ENCODE measurements at regions not wholly inside any gene's neighbourhood (a gene's known extent, or its start where the extent isn't known, plus 50 kb on each side); places are given as distances from the start of the nearest gene placed in this dataset.

GRCh38 chr15:29418931-29419330 lies 149.3 kb upstream of the NSMCE3 start:
- no peaks in the 10 kb centered on the region for H3K27me3 Mint-ChIP-seq
- no peak overlapping the region for H3K27ac Mint-ChIP-seq
- ATAC-seq (replicated peaks) (no peak), DNase-seq (no peak)
- H3K36me3 Mint-ChIP-seq = no peaks in the 10 kb centered on the region
- H3K4me1 Mint-ChIP-seq = no peaks in the 10 kb centered on the region
- no peak overlapping the region for H3K4me3 Mint-ChIP-seq
- H3K9me3 Mint-ChIP-seq = peaks cover 0 to 5% of the 10 kb centered on the region in 2 donors

GRCh38 chr15:29418178-29418577 lies 148.6 kb upstream of the NSMCE3 start:
- no peaks in the 10 kb centered on the region for H3K4me1 Mint-ChIP-seq
- H3K4me3 Mint-ChIP-seq = no peak overlapping the region

GRCh38 chr15:29411299-29411698 lies 141.7 kb upstream of the NSMCE3 start:
- H3K27me3 Mint-ChIP-seq = no peaks in the 10 kb centered on the region
- DNase-seq (no peak), ATAC-seq (replicated peaks) (no peak)
- H3K36me3 Mint-ChIP-seq = no peaks in the 10 kb centered on the region
- no peaks in the 10 kb centered on the region for H3K4me1 Mint-ChIP-seq
- H3K9me3 Mint-ChIP-seq = no peaks in the 10 kb centered on the region
- H3K4me3 Mint-ChIP-seq = no peak overlapping the region
- no peak overlapping the region for H3K27ac Mint-ChIP-seq

More at GRCh38 chr15:29418178-29418577, 148.6 kb upstream of the NSMCE3 start:
- H3K27ac Mint-ChIP-seq = no peak overlapping the region
- no peaks in the 10 kb centered on the region for H3K36me3 Mint-ChIP-seq
- DNase-seq (no peak), ATAC-seq (replicated peaks) (no peak)
- H3K9me3 Mint-ChIP-seq = peaks cover 0 to 5% of the 10 kb centered on the region in 2 donors
- no peaks in the 10 kb centered on the region for H3K27me3 Mint-ChIP-seq

GRCh38 chr15:29410338-29410737 lies 140.7 kb upstream of the NSMCE3 start:
- Mint-ChIP-seq H3K27ac (no peak overlapping the region), H3K27me3 (no peaks in the 10 kb centered on the region), H3K4me1 (no peaks in the 10 kb centered on the region), H3K4me3 (no peak overlapping the region), H3K36me3 (no peaks in the 10 kb centered on the region), H3K9me3 (no peaks in the 10 kb centered on the region)
- DNase-seq (no peak), ATAC-seq (replicated peaks) (no peak)

- DNase-seq (no peak), ATAC-seq (replicated peaks) (no peak)
- no peaks in the 10 kb centered on the region for H3K36me3 Mint-ChIP-seq
- H3K4me1 Mint-ChIP-seq = no peaks in the 10 kb centered on the region
- peaks cover under 1 to 2% of the 10 kb centered on the region in 2 donors for H3K27me3 Mint-ChIP-seq
- no peak overlapping the region for H3K27ac Mint-ChIP-seq
- no peaks in the 10 kb centered on the region for H3K9me3 Mint-ChIP-seq
- no peak overlapping the region for H3K4me3 Mint-ChIP-seq
Measured at GRCh38 chr15:29409890-29410289, 140.3 kb upstream of the NSMCE3 start.

DNA sequence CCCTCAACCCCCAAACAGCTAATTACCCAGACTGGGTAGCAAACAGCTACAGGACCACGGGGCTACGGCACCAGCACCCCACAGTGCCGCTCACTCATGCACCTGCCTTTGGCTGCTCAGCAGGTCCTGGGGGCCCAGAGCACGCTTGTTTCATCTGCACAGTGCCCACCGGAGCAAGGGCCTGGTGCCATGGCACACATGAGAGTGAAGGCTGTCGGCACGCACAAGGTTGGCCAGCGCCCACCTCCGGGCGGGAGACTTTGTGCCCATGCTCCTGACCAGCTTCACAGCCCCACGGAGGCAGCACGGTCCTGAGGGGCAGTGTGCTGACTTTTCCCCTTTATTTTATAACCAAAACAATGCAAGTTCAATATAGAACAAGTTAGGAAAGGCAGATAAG lies 135.9 kb upstream of the NSMCE3 start:
- Mint-ChIP-seq H3K4me1 (peaks cover 0 to 2% of the 10 kb centered on the region in 2 donors), H3K9me3 (no peaks in the 10 kb centered on the region), H3K27ac (no peak overlapping the region), H3K4me3 (no peak overlapping the region), H3K36me3 (no peaks in the 10 kb centered on the region), H3K27me3 (peaks cover 11 to 14% of the 10 kb centered on the region in 2 donors)
- no peak for DNase-seq
- ATAC-seq (replicated peaks) = no peak

DNA sequence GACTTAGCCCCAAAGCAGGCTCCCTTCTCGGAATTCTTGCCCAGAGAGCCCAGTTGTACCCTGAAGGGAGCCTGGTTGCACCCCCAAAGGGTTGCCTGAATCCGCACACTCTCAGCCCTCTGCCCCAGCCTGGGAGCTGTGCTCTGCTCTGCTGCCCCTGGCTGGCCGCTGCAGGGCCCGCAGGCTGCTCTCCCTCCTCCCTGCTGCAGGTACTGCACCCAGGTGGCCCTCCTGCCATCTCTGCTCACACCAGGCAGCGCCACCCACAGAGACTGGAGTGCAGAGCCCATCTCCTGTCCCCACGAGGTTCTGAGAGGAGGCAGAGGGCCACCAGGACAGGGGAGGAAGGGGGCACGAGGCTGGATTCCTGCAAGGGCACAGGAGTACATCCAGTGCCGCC lies 134.2 kb upstream of the NSMCE3 start:
- DNase-seq (no peak), ATAC-seq (replicated peaks) (no peak)
- peaks cover 0 to 4% of the 10 kb centered on the region in 2 donors for H3K4me1 Mint-ChIP-seq
- H3K27ac Mint-ChIP-seq = no peak overlapping the region
- no peaks in the 10 kb centered on the region for H3K36me3 Mint-ChIP-seq
- H3K9me3 Mint-ChIP-seq = no peaks in the 10 kb centered on the region
- no peak overlapping the region for H3K4me3 Mint-ChIP-seq
- H3K27me3 Mint-ChIP-seq = peaks cover 12 to 14% of the 10 kb centered on the region in 2 donors

- Mint-ChIP-seq H3K27me3 (peaks cover 14 to 19% of the 10 kb centered on the region in 2 donors), H3K27ac (no peak overlapping the region), H3K36me3 (no peaks in the 10 kb centered on the region), H3K4me1 (peaks cover 5% of the 10 kb centered on the region in 2 donors), H3K4me3 (no peak overlapping the region), H3K9me3 (no peaks in the 10 kb centered on the region)
- no peak for ATAC-seq (replicated peaks)
- DNase-seq = no peak
Measured at GRCh38 chr15:29401644-29402043, 132.0 kb upstream of the NSMCE3 start.

DNA sequence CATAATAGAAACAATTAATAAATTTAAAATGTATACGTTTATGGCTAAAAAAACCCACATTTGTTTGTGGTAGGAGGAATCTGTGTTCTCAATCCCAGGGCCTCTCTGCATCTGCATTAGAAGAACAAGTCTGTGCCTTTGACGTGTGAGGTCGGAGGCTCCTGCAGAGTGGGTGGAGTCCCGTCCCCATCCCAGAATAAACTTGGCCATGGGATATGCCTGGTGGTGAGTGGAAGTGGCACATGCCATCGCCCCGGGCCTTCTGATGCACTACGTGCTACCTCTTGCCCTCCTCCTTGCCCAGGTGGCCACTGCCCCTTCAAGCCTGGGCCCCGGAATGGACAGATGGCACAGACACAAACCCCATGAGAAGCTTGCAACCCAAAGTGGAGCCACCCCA lies 131.1 kb upstream of the NSMCE3 start:
- DNase-seq (no peak), ATAC-seq (replicated peaks) (no peak)
- peaks cover 19 to 20% of the 10 kb centered on the region in 2 donors for H3K27me3 Mint-ChIP-seq
- H3K4me1 Mint-ChIP-seq = peaks cover 5% of the 10 kb centered on the region in 2 donors
- no peaks in the 10 kb centered on the region for H3K36me3 Mint-ChIP-seq
- no peaks in the 10 kb centered on the region for H3K9me3 Mint-ChIP-seq
- H3K27ac Mint-ChIP-seq = no peak overlapping the region
- no peak overlapping the region for H3K4me3 Mint-ChIP-seq

DNA sequence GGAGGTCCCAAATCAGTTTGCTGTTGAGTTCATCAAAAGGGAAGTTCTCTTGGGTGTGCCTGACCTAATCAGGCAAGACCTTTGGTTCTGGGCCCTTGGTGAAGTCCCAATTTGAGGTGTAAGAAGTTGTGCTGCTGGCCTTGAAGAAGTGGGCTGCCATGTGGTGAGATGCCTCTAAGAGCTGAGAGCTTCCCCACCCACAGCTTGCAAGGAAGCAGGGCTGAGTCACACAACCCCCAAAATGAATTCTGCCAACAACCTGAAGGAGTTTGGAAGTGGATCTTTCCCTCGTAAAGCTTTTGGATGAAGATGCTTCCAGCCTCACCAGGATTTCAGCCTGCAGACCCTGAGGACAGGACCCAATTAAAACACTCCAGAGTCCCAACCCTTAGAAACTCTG lies 129.3 kb upstream of the NSMCE3 start:
- Mint-ChIP-seq H3K4me3 (no peak overlapping the region), H3K27me3 (peaks cover 8 to 11% of the 10 kb centered on the region in 2 donors), H3K4me1 (peaks cover 5% of the 10 kb centered on the region in 2 donors), H3K9me3 (no peaks in the 10 kb centered on the region), H3K36me3 (no peaks in the 10 kb centered on the region), H3K27ac (peak overlapping the region; percentile 5)
- ATAC-seq (replicated peaks) (peak; percentile 27 to 41), DNase-seq (no peak)

DNA sequence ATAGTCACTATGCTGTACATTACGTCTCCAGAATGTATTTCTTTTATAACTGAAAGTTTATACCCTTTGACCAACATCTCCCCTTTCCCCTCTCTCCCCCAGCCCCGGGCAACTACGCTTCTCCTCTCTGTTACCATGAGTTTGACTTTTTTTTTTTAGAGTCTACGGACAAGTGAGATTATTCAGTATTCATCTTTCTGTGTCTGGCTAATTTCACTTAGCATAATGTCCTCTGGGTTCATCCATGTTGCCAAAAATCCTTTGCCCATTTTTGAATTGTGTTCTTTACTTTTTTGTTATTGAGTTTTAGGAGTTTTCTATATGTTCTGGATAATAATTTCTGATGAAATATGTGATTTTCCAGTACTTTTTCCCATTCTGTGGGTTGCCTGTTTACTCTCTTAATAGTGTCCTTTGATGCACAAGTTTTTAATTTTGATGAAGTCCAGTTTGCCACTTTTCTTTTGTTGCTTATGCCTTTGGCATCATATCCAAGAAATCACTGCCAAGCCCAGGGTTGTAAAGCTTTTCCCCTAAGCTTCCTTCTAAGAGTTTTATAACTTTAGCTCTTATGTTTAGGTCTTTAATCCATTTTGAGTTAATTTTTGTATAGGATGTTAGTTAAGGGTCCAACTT lies 126.7 kb upstream of the NSMCE3 start:
- Mint-ChIP-seq H3K36me3 (no peaks in the 10 kb centered on the region), H3K4me1 (peaks cover 3 to 5% of the 10 kb centered on the region in 2 donors), H3K27ac (no peak overlapping the region), H3K27me3 (peaks cover 6 to 8% of the 10 kb centered on the region in 2 donors), H3K9me3 (peaks cover 3 to 4% of the 10 kb centered on the region in 2 donors), H3K4me3 (no peak overlapping the region)
- ATAC-seq (replicated peaks) = no peak
- DNase-seq = no peak

DNA sequence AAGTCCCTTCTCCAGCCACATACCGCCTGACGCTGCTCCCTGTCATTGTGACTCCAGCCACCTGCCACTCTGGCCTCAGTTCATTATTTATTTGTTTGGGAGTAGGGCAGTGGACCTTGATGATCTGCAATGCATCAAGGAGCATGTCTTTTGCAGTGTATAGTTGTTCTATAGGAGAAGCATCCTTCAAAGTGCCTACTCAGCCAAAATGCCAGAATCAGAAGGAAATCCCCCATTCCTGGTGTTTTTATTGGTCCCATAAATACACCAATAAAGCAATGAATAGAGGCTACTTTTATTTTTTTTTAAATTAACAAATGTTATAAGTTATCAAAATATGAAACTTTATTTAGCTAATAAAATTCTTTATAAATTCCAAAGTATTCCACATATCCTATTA lies 123.8 kb upstream of the NSMCE3 start:
- H3K36me3 Mint-ChIP-seq = no peaks in the 10 kb centered on the region
- H3K27me3 Mint-ChIP-seq = peaks cover 5 to 6% of the 10 kb centered on the region in 2 donors
- peaks cover 3 to 4% of the 10 kb centered on the region in 2 donors for H3K9me3 Mint-ChIP-seq
- H3K4me3 Mint-ChIP-seq = no peak overlapping the region
- no peak for DNase-seq
- H3K4me1 Mint-ChIP-seq = peaks cover 0 to 5% of the 10 kb centered on the region in 2 donors
- H3K27ac Mint-ChIP-seq = no peak overlapping the region
- no peak for ATAC-seq (replicated peaks)

- peaks cover 0 to 6% of the 10 kb centered on the region in 2 donors for H3K27me3 Mint-ChIP-seq
- peaks cover 4 to 5% of the 10 kb centered on the region in 2 donors for H3K9me3 Mint-ChIP-seq
- H3K27ac Mint-ChIP-seq = no peak overlapping the region
- H3K36me3 Mint-ChIP-seq = no peaks in the 10 kb centered on the region
- H3K4me3 Mint-ChIP-seq = no peak overlapping the region
- DNase-seq = no peak
- H3K4me1 Mint-ChIP-seq = no peaks in the 10 kb centered on the region
- no peak for ATAC-seq (replicated peaks)
Measured at GRCh38 chr15:29392358-29392757, 122.7 kb upstream of the NSMCE3 start.

DNA sequence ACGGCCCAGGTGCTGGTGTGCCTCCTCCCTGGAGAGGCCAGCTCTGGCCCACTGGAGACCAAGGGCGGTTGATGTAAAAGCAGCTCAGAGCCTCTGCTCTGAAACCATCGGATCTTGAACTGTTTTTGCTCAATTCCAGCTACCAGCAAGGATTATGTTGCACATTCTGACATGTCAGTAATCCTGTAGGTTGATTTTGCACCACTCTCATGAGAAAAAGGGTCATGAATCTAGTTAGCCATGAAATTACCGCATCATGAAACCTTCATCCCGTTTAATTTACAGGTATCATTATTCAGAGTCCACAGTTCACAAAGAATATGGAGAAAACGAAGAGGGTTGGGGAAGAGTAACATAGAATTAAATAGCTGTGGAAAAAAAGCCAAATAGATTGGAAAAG lies 120.4 kb upstream of the NSMCE3 start:
- no peaks in the 10 kb centered on the region for H3K4me1 Mint-ChIP-seq
- ATAC-seq (replicated peaks) (no peak), DNase-seq (no peak)
- H3K27me3 Mint-ChIP-seq = no peaks in the 10 kb centered on the region
- no peak overlapping the region for H3K4me3 Mint-ChIP-seq
- H3K36me3 Mint-ChIP-seq = no peaks in the 10 kb centered on the region
- H3K9me3 Mint-ChIP-seq = peaks cover 4 to 5% of the 10 kb centered on the region in 2 donors
- H3K27ac Mint-ChIP-seq = no peak overlapping the region

DNA sequence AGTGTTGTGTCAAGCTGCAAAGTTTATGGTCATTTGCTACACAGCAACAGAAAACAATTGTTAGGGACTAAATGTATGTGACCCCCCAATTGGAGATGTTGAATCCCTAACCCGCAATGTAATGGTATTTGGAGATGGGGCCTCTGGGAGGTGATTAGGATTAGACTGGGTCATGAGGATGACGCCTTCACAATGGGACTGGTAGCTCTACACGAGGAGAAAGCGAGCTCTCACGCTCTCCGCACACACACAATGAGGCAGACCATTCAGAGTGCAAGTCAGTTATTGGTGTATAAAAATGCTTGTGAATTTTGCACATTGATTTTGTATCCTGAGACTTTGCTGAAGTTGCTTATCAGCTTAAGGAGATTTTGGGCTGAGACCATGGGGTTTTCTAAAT lies 116.9 kb upstream of the NSMCE3 start:
- H3K4me1 Mint-ChIP-seq = no peaks in the 10 kb centered on the region
- DNase-seq (no peak), ATAC-seq (replicated peaks) (no peak)
- no peaks in the 10 kb centered on the region for H3K36me3 Mint-ChIP-seq
- no peak overlapping the region for H3K4me3 Mint-ChIP-seq
- H3K27me3 Mint-ChIP-seq = peaks cover 3 to 11% of the 10 kb centered on the region in 2 donors
- H3K27ac Mint-ChIP-seq = no peak overlapping the region
- peaks cover 0 to 9% of the 10 kb centered on the region in 2 donors for H3K9me3 Mint-ChIP-seq
